T-helper 17 cell (primary cell): ENCODE measurements at regions not wholly inside any gene's neighbourhood (a gene's known extent, or its start where the extent isn't known, plus 50 kb on each side); places are given as distances from the start of the nearest gene placed in this dataset.

Experiments
- ATAC-seq: fragments of 150-1000 bp; cut with Tn5 transposase; 2 replicates; pipeline ENCODE4 v1.10.0; 2021; ENCODE audit warnings: mild to moderate bottlenecking, moderate library complexity
- DNase-seq, 3 donors: peaks; one replicate each; pipeline versions ENCODE4 v3.0.0 to v3.0.0-alpha.2; 2020 to 2021
- H3K9me3 ChIP-seq: one replicate; pipeline ENCODE4 v1.7.0; 2013; ENCODE audit warnings: low read length, mild to moderate bottlenecking; ENCODE audit not compliant: control insufficient read depth, poor library complexity, severe bottlenecking
- H3K27ac Mint-ChIP-seq: one replicate; pipeline ENCODE4 v1.8.0; 2022; ENCODE audit warnings: mild to moderate bottlenecking, moderate library complexity, mixed read lengths
- H3K27me3 Mint-ChIP-seq: one replicate; pipeline ENCODE4 v1.8.0; 2022; ENCODE audit warnings: mixed read lengths
- H3K36me3 Mint-ChIP-seq: one replicate; pipeline ENCODE4 v1.8.0; 2022; ENCODE audit warnings: low read depth, mixed read lengths
- H3K4me1 Mint-ChIP-seq: one replicate; pipeline ENCODE4 v1.8.0; 2022; ENCODE audit warnings: mild to moderate bottlenecking, mixed read lengths
- H3K4me3 Mint-ChIP-seq: one replicate; pipeline ENCODE4 v1.8.0; 2022; ENCODE audit warnings: mild to moderate bottlenecking, moderate library complexity, mixed read lengths

GRCh38 chr14:101503431-101504095 is 57.7 kb upstream of the DIO3 start:
- Mint-ChIP-seq H3K4me3 (no peak overlapping the region), H3K27ac (no peak overlapping the region), H3K27me3 (peaks cover 31% of the 10 kb centered on the region), H3K4me1 (peaks cover 3% of the 10 kb centered on the region), H3K36me3 (peaks cover 3% of the 10 kb centered on the region)
- ATAC-seq (no peak), DNase-seq (peak in 1 of 3 donors; percentile 2)
- no peaks in the 10 kb centered on the region for H3K9me3 ChIP-seq

- Mint-ChIP-seq H3K36me3 (peaks cover 3% of the 10 kb centered on the region), H3K27me3 (peaks cover 30% of the 10 kb centered on the region), H3K4me3 (no peak overlapping the region), H3K4me1 (peaks cover 3% of the 10 kb centered on the region), H3K27ac (no peak overlapping the region)
- ATAC-seq, result no peak
- DNase-seq, result peak in 1 of 3 donors; percentile 2
- no peaks in the 10 kb centered on the region for H3K9me3 ChIP-seq
These were observed 57.0 kb upstream of the DIO3 start for GRCh38 chr14:101504096-101504948.

DNA sequence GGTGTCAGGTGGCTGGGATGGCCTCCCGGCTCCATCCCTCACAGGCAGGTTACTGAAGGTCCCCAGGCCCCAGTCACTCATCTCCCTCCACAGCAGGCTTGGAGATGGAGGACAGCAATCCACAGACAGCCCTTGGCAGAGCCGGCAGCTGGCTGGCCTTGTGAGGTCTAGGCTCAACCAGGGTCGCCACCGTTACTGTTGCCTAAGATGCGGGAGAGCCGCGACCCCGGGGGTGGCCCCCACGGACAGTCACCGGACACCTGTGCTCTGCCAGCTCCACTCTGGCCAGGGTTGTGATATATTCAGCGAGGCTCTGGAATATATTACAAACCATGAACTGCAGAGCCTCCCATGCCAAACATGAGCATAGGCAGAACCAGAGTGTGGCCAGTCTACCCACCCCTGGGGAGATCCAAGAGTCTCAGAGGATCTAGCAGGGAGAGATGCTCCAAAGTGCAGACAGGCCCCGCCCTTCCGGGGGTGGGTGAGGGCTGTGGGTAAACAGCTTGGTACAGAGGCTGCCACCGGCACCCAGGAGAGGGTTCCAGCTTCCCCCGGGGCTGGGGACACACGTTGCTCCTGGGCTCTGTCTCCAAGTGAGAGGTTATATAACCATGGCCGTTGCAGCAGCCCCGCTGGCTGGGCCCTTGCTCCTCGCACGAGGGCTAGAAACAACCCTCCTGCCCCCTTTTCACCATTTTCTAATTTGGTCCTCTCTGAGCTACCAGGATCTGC is 55.9 kb upstream of the DIO3 start:
- Mint-ChIP-seq H3K27me3 (peaks cover 21% of the 10 kb centered on the region), H3K4me3 (no peak overlapping the region), H3K4me1 (peaks cover 3% of the 10 kb centered on the region), H3K36me3 (peaks cover 3% of the 10 kb centered on the region), H3K27ac (no peak overlapping the region)
- H3K9me3 ChIP-seq, result no peaks in the 10 kb centered on the region
- ATAC-seq (no peak), DNase-seq (peak in 1 of 3 donors; percentile 3)

GRCh38 chr14:101506211-101506925 is 54.9 kb upstream of the DIO3 start:
- Mint-ChIP-seq H3K27ac (no peak overlapping the region), H3K4me3 (no peak overlapping the region), H3K4me1 (peaks cover 3% of the 10 kb centered on the region), H3K27me3 (peaks cover 11% of the 10 kb centered on the region), H3K36me3 (peaks cover 3% of the 10 kb centered on the region)
- no peak for ATAC-seq
- peak in 1 of 3 donors; percentile 5 for DNase-seq
- no peaks in the 10 kb centered on the region for H3K9me3 ChIP-seq

DNA sequence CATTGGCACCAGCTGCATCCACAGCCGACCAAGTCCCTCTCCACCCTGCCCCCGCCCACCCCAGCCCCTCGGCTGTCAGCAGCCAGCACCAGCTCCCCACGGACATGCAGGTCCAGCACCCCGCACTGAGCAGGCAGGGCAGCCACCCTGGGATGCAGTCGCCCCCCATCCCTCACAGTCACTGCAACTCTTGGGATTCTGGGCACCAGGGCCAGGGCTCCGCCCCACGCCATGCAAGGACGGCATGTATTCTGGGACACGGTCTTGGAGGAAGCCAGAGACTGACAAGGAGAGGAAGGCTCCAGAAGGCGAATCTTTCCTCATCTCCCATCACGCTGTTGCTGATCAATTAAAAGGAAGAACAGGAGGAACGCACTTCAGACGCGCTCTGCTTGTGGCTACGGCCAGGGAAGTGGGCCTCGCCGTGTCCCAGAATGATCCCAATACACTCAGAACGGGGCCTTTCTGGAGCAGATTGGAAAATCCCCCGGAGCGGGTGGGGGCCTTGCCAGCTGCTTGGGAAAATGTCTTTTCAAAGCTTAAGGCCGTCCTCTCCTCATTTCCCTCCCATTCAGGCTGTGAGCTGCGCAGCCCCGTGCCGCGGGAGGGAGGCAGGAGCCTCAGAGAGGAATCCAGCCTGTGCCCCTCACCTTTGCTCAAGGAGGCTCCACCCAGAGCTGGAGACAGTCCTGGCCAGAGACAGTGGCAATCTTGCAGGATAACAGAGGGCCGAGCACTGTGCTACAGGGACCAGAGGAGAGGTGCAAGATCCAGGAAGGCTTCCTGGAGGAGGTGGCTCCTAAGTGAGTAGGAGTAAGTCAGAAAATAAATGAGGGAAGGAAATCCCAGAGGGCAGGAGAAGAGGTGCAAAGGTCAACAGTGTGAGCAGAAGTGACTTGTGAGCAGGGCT is 54.1 kb upstream of the DIO3 start:
- peaks cover 4% of the 10 kb centered on the region for H3K27me3 Mint-ChIP-seq
- peak in 2 of 3 donors; percentile 1 to 5 for DNase-seq

GRCh38 chr14:101507836-101508150 is 53.5 kb upstream of the DIO3 start:
- Mint-ChIP-seq H3K27ac (no peak overlapping the region), H3K27me3 (peaks cover 4% of the 10 kb centered on the region)
- DNase-seq, result no peak

More for the DNA sequence above, 54.1 kb upstream of the DIO3 start:
- Mint-ChIP-seq H3K27ac (no peak overlapping the region), H3K36me3 (peaks cover 3% of the 10 kb centered on the region), H3K4me1 (peaks cover 3% of the 10 kb centered on the region), H3K4me3 (no peak overlapping the region)
- no peaks in the 10 kb centered on the region for H3K9me3 ChIP-seq
- ATAC-seq, result no peak

GRCh38 chr14:101508196-101508947 is 52.9 kb upstream of the DIO3 start:
- Mint-ChIP-seq H3K4me1 (peaks cover 3% of the 10 kb centered on the region), H3K36me3 (peaks cover 3% of the 10 kb centered on the region), H3K27me3 (peaks cover 4% of the 10 kb centered on the region), H3K4me3 (no peak overlapping the region), H3K27ac (no peak overlapping the region)
- ATAC-seq, result no peak
- peak in 2 of 3 donors; percentile 2 to 4 for DNase-seq
- no peaks in the 10 kb centered on the region for H3K9me3 ChIP-seq

More at GRCh38 chr14:101507836-101508150, 53.5 kb upstream of the DIO3 start:
- no peak overlapping the region for H3K4me3 Mint-ChIP-seq
- ATAC-seq, result no peak
- peaks cover 3% of the 10 kb centered on the region for H3K4me1 Mint-ChIP-seq
- H3K36me3 Mint-ChIP-seq, result peaks cover 3% of the 10 kb centered on the region
- no peaks in the 10 kb centered on the region for H3K9me3 ChIP-seq

- DNase-seq (peak in 2 of 3 donors; percentile 1), ATAC-seq (no peak)
- H3K9me3 ChIP-seq, result no peaks in the 10 kb centered on the region
- peaks cover 4% of the 10 kb centered on the region for H3K27me3 Mint-ChIP-seq
- H3K36me3 Mint-ChIP-seq, result peaks cover 2% of the 10 kb centered on the region
- no peak overlapping the region for H3K27ac Mint-ChIP-seq
- no peak overlapping the region for H3K4me3 Mint-ChIP-seq
- H3K4me1 Mint-ChIP-seq, result peaks cover 3% of the 10 kb centered on the region
These were observed 52.2 kb upstream of the DIO3 start for GRCh38 chr14:101508948-101509729.

GRCh38 chr14:101509730-101510371 is 51.4 kb upstream of the DIO3 start:
- H3K4me1 Mint-ChIP-seq, result peaks cover 3% of the 10 kb centered on the region
- H3K9me3 ChIP-seq, result no peaks in the 10 kb centered on the region
- no peaks in the 10 kb centered on the region for H3K36me3 Mint-ChIP-seq
- DNase-seq (no peak), ATAC-seq (no peak)
- no peak overlapping the region for H3K27ac Mint-ChIP-seq
- H3K27me3 Mint-ChIP-seq, result peaks cover 4% of the 10 kb centered on the region
- no peak overlapping the region for H3K4me3 Mint-ChIP-seq

DNA sequence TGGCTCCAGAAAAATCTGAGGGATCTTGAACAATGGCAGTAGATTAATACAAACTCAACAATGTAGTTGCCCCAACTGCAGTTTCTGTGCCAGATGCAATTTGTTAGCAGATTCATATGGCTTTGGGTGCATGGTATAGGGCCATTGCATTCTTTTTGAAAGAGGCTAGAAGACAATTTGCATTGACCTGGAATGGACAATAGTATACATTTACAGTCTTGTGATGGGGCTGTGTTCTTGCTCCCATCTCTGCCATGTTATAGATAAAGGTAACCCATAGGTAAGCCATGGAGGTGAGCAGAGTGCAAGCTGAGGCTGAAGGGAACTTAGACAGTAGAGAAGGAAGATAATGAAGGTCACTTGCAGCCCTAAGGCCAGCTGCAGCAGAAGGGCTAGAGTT is 50.1 kb upstream of the DIO3 start:
- Mint-ChIP-seq H3K27ac (no peak overlapping the region), H3K4me3 (no peak overlapping the region), H3K27me3 (no peaks in the 10 kb centered on the region), H3K36me3 (peaks cover 3% of the 10 kb centered on the region), H3K4me1 (peaks cover under 1% of the 10 kb centered on the region)
- no peaks in the 10 kb centered on the region for H3K9me3 ChIP-seq
- ATAC-seq, result no peak
- DNase-seq, result no peak
